ENCODE measurements at regions not wholly inside any gene's neighbourhood (a gene's known extent, or its start where the extent isn't known, plus 50 kb on each side); places are given as distances from the start of the nearest gene placed in this dataset.

- 93% methylated on average over 1 of the region's 1 CpG for WGBS, 2 donors
- DNase-seq = no peak
- no peak overlapping the region for H3K4me3 ChIP-seq
- no peak overlapping the region for H3K27ac ChIP-seq
- H3K9me3 ChIP-seq = no peaks in the 10 kb centered on the region
- H3K4me1 ChIP-seq = no peaks in the 10 kb centered on the region
- TF ChIP-seq EP300 (IDR thresholded peaks at IDR 0.05) (no peak), CTCF (IDR thresholded peaks at IDR 0.05) (no peak), POLR2AphosphoS5 (IDR thresholded peaks at IDR 0.05) (no peak), POLR2A (IDR thresholded peaks at IDR 0.05) (no peak)
- no peaks in the 10 kb centered on the region for H3K36me3 ChIP-seq
- no peak for ATAC-seq (ENCODE audit: low FRiP score in 2 of 2)
- no peaks in the 10 kb centered on the region for H3K27me3 ChIP-seq
Observed at GRCh38 chr10:52617346-52617745, 155.2 kb downstream of the MBL2 start.

- TF ChIP-seq CTCF (IDR thresholded peaks at IDR 0.05) = no peak
- no peak for TF ChIP-seq POLR2AphosphoS5 (IDR thresholded peaks at IDR 0.05)
- TF ChIP-seq EP300 (IDR thresholded peaks at IDR 0.05) = no peak
- no peak for TF ChIP-seq POLR2A (IDR thresholded peaks at IDR 0.05)
- Histone ChIP-seq H3K27me3 (no peaks in the 10 kb centered on the region), H3K4me1 (no peaks in the 10 kb centered on the region), H3K4me3 (no peak overlapping the region), H3K9me3 (no peaks in the 10 kb centered on the region), H3K27ac (no peak overlapping the region), H3K36me3 (no peaks in the 10 kb centered on the region)
- ATAC-seq (ENCODE audit: low FRiP score in 2 of 2) (no peak), DNase-seq (no peak)
- WGBS, 2 donors = 92 to 100% methylated on average over 1 of the region's 1 CpG
Observed at GRCh38 chr10:52619052-52619451, 153.5 kb downstream of the MBL2 start.

DNA sequence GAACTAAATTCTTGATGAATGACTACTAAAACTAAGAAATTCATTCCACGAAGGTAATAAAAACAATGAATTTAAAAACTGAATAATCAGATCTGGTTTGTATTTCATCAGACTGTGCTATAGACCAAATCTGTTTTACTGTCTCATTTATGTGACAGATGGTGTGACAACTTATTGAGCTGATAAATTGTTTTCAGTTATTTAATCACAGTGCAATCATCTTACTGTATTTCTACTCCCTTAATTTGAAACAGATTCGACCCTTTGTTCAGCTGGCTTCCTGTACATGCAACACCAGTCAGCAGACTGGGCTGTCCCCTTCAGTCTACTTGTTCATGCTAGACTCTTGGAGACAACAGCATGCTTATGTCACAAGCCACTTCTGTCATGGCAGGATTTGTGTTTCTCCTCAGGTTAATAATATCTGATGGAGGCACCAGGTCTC lies 150.9 kb downstream of the MBL2 start:
- WGBS, 2 donors = 68% methylated on average over 2 of the region's 2 CpGs
- TF ChIP-seq POLR2AphosphoS5 (IDR thresholded peaks at IDR 0.05) = no peak
- TF ChIP-seq EP300 (IDR thresholded peaks at IDR 0.05) = no peak
- no peak for TF ChIP-seq POLR2A (IDR thresholded peaks at IDR 0.05)
- TF ChIP-seq CTCF (IDR thresholded peaks at IDR 0.05) = no peak
- ATAC-seq (ENCODE audit: low FRiP score in 2 of 2) (no peak), DNase-seq (no peak)
- H3K9me3 ChIP-seq = no peaks in the 10 kb centered on the region
- H3K27ac ChIP-seq = no peak overlapping the region
- H3K4me1 ChIP-seq = no peaks in the 10 kb centered on the region
- H3K36me3 ChIP-seq = no peaks in the 10 kb centered on the region
- H3K27me3 ChIP-seq = no peaks in the 10 kb centered on the region
- H3K4me3 ChIP-seq = no peak overlapping the region

DNA sequence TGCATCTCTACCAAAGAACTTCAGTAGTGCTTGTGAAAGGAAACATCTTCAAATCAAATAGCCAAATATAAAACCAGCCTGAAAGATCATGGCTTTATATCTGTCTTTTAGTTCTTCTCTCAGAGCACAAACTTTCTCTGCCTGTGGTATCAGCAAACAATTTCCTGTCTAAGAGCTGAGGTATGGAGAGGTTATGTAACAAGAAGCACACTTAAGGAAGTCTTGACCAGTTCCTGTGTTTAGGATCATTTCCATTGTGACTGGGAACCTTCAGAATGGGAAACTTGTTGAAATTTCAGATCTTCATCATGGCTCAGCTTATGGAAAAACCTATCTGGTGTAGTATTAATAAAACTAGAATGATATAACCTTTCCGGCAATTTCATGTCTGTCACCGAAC lies 148.8 kb downstream of the MBL2 start:
- no peak for ATAC-seq (ENCODE audit: low FRiP score in 2 of 2)
- no peaks in the 10 kb centered on the region for H3K27me3 ChIP-seq
- 92 to 95% methylated on average over 2 of the region's 2 CpGs for WGBS, 2 donors

More for the DNA sequence above, 148.8 kb downstream of the MBL2 start:
- TF ChIP-seq CTCF (IDR thresholded peaks at IDR 0.05) (no peak), EP300 (IDR thresholded peaks at IDR 0.05) (no peak), POLR2AphosphoS5 (IDR thresholded peaks at IDR 0.05) (no peak), POLR2A (IDR thresholded peaks at IDR 0.05) (no peak)
- no peak for DNase-seq
- no peaks in the 10 kb centered on the region for H3K36me3 ChIP-seq
- no peak overlapping the region for H3K27ac ChIP-seq
- no peak overlapping the region for H3K4me3 ChIP-seq
- H3K4me1 ChIP-seq = no peaks in the 10 kb centered on the region
- H3K9me3 ChIP-seq = no peaks in the 10 kb centered on the region

Data from upper lobe of left lung (tissue), 6 donors.